Hematopoietic multipotent progenitor cell (in vitro differentiated cells): ENCODE measurements at regions not wholly inside any gene's neighbourhood (a gene's known extent, or its start where the extent isn't known, plus 50 kb on each side); places are given as distances from the start of the nearest gene placed in this dataset.

Experiments
- DNase-seq, 3 donors: peaks; one replicate each; pipeline ENCODE4 v3.0.0-alpha.2; 2011 to 2015; ENCODE audit warnings: low read depth in 2 of 3, low spot score in 2 of 3

DNA sequence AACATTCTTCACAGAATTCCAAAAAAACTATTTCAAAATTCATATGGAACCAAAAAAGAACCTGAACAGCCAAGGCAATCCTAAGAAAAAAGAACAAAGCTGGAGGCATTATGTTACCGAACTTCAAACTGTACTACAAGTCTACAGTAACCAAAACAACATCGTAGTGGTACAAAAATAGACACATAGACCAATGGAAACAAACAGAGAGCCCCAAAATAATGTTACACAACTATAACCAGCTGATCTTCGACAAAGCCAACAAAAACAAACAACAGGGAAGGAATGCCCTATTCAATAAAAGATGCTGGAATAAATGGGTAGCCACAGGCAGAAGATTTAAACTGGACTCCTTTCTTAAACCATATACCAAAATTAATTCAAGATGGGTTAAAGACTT is 1189.6 kb downstream of the PCDH18 start:
- no peak for DNase-seq

DNA sequence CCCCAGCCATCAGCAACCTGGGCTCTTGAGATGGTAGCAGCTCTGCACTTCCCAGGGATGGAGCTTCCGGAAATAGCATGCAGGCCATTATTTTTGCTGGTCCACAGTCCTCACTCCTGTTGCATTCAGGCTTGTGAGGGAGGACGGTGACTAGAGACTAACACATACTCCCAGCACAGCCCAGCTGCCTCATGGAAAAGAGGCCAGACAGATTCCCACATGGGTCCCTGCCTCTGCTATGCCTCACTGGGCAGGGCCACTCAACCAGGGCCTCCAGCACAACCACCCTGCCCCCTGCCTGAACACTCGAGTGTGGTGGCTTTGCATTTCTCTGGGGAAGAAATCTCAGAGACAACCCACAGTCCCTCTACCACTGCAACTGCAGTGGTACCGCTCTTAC is 1195.1 kb downstream of the PCDH18 start:
- no peak for DNase-seq

DNA sequence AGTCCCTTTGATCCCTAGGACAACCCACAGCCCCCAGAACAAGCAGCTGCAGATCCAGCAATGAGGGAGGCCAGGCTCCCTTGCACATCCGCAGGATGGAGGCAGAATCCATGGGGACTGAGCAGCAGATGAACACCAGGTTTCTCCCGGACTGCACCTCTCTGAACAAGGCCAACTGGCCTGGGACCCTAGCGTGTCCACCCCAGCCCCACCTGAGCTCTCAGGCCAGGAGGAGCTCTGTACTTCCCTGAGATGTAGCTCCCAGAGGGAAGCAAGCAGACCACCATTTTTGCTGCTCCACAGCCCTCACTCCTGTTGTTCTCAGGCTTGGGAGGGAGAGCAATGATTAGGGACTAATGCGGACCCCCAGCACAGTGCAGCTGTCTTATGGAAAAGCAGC is 1195.8 kb downstream of the PCDH18 start:
- no peak for DNase-seq

DNA sequence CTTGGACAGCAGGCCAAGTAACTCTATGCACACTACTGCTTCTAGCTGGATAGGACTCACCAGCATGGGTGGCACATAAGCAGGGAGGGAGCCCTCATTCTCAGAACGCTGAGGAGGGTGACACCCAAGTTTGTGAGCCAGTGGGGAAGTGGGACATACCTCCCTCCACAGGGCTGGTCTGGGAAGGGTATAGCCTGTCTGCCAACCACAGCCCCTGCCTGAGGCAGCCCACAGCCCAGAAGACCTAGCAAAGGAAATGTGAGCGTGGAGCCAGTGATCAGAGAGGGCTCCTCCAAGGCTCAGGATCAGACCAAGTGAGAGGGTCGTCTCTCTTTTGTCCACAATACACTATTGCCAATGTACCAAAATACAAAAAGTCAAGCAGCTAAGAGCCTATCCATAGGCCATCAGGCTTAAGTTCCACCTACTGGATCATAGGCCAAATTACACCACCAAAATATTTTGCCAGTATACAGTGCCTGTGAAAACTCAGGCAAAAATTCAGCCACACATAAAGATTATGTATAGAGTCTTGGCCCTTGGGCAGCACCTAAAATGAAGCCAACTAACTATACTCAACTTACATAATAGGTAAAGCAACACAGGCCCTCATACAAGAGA is 1203.1 kb downstream of the PCDH18 start:
- no peak for DNase-seq

DNA sequence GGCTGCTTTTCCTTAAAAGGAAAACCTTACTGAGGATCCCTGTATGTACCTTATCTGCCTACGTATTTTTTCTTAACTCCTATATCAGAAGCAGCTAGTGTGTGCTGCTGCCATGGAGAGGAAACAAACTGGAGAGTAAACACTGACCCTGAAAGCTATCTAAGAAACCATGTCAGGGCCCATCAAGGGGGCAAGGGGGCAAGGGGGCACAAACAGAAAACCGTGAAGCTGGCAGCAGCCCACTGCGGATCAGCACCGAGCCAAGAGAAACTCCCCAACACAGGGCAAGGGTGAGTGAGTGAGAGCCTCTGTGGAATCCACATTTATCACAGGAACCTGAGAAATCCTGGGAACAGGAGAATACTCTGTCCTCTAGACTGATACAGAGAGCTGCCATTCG is 1204.2 kb downstream of the PCDH18 start:
- DNase-seq, result no peak

DNA sequence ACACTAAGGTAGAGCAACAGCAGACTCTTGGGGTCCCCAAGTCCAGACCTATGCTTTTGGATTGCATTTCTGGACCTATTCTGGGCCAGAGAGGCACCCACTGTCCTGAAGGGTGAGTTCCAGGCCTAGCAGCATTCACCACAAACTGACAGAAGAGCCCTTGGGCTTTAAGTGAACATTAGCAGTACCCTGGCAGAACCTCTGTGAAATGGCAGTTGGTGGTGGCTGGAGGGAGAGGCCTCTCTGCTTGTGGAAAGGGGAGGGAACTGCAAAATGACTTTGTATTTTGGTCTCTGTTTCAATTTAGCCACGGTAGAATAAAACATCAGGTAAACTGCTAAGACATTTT is 1211.9 kb downstream of the PCDH18 start:
- DNase-seq, result no peak

DNA sequence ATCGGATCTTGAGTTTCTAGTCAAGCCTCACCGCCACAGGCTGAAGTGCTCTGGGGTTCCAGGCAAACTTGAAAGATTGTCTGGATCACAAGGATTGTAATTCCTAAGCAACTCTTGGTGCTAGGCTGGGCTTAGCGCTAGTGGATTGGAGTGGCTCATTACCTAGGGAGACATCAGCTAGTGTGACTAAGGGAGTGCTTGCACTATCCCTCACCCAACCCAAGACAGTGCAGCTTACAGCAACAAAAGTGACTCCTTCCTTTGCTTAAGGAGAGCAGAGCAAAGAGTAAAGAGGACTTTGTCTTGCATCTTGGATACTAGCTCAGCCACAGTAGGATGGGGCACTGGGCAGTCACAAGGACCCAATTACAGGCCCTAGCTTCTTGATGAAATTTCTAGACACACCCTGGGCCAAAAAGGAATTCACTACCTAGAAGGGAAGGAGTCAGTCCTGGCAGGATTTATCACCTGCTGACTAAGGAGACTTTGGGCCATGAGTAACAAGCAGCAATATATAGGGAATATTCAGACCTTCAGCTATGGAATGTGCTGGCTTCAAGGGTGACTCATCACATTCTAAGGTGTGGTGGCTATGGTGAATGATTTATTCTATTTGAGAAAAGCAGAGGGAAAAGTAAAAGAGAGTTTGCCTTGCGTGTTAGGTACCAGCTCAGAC is 1212.4 kb downstream of the PCDH18 start:
- no peak for DNase-seq

DNA sequence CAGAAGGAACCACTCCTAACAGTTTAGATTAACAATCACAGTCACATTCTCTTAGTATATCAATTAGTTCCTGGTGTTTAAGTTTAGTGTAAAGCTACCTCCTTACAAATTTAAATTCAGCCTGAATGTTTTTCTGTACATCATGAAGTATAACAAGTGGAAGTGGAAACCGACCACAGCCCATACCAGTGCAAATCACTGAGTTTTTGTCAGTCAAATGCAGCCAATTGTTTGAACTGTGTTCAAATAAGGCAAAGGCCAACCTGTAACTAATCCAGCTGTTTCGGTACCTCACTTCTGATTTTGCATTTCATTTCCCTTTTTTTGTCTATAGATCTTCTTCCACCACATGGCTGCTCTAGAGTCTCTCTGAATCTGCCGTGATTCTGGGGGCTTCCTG is 1215.3 kb downstream of the PCDH18 start:
- no peak for DNase-seq

DNA sequence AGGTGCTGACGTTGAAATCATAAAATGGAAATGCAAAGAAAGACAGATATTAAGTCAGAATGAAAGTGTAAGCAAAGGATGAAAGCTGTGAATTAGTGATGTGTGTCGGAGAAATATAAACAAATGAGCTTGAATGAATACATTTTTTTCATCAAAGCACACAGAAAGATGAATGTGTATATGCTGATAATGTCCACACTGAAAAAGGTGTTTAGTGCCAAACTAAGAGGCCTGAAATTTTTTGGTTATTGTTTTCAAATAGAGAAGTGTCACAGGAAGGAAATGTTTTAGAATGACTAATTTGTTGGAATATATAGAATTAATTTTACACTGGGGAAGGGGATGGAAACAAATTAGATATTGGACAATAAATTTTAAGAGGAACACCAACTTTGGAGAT is 1217.6 kb downstream of the PCDH18 start:
- no peak for DNase-seq

DNA sequence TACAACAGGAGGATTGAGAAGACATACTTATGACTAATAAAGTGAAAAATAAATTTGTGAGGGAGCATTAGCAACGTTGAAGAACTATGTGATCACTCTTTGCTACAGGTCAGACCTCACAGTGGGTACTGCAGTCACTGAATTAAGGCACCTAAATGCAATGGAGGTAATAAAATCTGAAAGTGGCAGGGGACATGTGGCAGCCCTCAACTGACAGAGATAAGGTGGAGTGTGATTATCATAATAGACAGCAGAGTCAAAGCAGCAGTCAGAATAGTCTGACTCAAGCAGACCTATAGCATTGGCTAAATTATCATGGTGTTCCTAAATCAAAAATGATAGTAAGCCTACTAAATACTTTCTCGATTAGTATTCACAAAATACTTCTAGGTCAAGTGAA is 1220.5 kb downstream of the PCDH18 start:
- DNase-seq, result no peak

DNA sequence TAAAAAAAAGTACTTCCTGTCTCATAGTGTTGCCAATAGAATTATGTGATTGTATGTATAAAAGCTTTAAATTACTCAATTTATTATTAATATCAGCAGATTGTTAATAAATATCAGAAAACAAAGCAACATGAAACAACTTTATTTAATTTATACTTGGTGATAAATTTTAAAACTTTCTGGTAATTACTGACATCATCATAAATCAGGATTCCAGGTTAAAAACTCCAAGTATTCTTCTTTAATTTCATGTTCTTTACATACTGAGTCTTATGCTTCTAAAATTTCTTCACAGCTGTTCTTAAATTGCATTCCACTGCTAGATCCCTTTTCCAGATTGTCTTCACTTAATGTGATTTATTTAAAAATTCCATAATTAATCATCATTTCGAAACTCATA is 1224.5 kb downstream of the PCDH18 start:
- no peak for DNase-seq

DNA sequence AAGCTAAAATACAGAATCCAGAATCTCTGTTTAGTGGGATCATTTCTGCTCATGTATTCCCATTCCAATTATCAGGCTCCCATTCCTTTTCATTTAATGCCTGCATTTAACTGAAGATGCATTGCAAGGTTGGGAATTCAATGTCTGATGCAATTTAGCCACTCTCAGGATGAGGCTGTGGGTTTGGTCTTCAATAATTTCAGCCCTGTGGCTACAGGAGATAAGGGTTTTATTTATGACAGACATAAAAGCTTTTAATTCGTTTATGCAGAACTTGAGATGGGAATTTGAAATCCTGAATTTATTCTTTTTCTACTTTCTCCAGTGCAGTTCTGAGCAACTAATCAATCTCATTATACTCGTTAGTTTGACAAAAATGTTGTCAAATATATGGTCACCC is 1225.9 kb downstream of the PCDH18 start:
- no peak for DNase-seq

DNA sequence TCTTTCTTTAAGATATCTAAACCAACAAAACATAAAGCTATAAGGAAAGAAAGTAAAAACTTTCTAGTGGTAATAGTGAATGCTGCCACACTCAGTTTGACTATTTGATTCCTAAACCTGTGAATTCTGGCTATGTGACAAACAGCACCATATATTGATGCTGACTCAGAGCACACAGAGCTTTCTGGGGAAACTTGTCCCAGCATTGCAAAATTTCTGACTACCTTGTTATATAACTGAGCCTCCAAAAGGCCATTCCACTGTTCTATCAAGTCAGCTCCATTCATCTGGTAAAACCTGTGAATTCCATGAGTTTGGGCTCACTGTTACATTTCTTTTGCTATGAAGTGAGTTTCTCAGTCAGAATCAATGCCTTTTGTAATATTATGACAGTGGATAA is 1229.7 kb downstream of the PCDH18 start:
- no peak for DNase-seq

DNA sequence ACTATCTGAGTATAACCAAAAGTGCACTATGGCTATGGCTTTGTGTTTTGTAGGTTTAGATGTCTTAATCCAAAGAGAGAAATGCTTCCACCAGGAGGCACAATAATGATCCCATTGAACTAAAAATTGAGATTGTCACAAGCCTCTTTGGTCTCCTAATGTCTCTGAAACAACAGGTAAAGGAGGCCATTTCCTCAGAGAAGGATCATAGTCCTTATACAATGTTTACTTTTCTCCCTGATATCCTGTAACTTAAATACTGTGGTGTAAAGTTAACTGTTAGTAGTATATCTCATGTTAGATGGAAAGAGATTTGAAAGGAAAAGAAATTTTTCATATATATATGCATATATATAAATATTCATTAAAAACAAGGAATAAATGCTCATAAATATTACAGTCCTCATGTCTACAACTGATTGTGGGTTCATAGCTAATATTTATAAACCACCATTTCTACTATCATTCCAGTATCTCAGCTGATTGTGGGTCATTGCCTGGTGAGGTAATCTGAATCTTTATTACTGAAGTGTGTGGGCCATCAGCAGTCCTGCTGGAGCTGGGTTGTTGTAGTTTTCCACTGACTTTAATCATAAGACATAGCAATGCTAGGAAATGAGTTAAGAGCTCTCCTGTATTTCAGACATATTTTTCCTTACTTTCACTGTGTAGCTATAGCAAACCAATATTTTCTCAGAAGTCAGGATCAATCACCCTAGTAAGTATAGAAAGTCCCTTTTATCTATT is 1230.4 kb downstream of the PCDH18 start:
- no peak for DNase-seq

DNA sequence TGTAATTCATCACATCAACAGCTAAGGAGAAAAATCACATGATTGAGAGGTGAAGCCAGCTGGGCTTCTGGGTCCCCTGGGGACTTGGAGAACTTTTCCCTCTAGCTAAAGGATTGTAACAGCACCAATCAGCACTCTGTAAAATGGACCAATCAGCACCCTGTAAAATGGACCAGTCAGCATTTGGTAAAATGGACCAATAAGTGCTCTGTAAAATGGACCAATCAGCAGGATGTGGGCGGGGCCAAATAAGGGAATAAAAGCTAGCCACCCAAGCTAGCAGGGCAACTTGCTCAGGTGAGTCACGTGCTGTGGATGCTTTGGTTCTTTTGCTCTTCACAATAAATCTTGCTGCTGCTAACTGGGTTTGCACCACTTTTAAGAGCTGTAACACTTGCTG is 1248.3 kb downstream of the PCDH18 start:
- no peak for DNase-seq

DNA sequence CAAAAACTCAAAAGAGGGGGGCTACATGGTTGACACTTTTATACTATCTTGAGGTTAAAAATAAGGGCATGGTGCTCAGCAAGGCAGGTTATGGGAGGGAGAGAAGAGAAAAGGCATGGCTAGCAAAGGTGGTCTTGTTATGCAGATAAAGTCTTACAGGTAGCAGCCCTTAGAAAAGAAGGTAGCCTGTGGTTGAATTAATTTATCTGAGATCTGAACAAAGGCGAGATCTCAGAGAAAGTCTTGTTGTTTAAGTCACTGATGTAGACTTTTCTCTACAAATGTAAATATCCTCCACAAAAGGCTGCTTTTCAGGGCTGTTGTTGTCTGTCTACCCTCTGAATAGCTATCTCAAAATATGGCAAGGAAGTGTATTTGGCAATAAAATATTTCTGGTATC is 1250.4 kb downstream of the PCDH18 start:
- DNase-seq, result no peak

DNA sequence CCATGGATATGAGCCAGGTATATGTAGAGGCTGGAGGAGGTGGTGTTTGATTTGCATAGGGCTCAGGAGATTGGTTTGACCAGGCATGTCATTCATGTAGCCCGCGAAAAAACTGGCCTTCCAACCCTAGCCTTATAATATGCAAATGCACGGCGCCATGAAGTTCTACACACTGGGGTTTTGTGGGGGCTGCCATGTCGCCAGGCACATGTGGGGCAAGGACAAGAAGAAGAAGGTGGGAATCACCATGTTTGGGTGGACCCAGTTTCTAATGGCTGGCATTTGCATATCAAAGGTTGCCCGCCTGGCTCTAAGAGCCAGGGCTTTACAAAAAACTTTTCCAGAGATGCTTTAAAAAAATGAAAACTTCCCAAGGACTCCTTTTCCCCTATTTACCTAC is 1251.0 kb downstream of the PCDH18 start:
- DNase-seq, result no peak

DNA sequence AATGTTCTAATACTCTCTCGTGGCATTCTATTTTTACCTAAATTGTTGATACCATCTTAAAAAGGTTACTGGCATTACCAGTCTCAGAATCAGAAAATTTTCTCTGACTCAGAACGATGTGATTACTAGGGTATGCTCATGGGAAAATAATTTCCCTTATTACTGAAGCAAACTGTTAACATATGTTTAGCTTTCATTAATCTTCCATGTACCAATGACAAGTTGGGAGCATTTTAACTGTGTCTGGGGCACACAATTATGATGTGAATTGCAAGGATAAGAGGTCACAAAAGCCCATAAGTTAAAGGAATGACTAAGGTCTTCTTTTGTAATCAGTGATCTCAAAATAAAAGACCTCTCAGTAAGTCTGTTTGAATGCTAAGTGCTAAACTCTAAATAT is 1254.6 kb downstream of the PCDH18 start:
- DNase-seq, result no peak

DNA sequence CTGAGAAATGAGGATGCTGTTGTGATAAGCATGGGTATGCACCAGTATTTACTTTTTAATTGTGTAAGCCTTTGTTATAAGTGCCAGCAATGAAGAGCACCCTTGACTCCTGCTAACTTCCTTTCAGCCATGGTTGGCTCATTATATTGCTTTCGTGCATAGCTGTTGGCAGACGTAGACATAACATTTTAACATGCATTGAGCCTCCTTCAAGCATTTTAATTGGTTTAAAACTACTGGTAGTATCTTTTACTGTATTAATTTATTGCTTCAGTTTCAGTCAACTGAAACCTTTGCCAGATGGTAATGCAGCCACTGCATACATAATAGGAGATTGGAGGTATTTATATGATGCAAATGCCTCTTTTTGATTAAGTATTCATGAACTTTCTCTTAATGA is 1285.4 kb downstream of the PCDH18 start:
- DNase-seq, result no peak

DNA sequence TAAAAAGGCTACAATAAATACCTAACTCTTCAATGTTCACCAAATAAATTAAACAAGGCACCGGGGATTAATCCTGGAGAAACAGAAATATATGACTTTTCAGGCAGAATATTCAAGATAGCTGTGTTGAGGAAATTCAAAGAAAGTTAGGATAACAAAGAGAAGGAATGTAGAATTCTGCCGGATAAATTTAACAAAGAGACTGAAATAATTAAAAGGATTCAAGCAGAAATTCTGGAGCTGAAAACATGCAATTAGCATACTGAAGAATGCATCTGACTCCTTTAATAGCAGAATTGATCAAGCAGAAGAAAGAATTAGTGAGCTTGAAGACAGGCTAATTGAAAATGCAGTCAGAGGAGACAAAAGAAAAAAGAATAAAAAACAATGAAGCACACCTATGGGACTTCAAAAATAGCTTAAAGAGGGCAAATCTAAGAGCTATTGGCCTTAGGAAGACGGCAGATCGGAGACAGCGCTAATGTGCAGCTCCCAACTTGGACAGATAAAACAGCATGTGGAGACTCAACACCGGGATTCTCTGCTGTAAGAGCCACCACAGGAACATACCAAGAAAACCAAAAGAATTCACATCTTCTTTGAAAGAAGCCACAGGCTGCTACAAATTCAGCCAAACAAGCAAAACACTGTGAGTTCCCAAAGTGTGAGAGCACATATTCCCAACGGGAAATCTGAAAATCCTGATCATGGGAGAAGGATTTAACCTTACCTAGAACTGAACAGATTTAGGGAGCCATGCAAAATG is 1290.9 kb downstream of the PCDH18 start:
- DNase-seq, result no peak

DNA sequence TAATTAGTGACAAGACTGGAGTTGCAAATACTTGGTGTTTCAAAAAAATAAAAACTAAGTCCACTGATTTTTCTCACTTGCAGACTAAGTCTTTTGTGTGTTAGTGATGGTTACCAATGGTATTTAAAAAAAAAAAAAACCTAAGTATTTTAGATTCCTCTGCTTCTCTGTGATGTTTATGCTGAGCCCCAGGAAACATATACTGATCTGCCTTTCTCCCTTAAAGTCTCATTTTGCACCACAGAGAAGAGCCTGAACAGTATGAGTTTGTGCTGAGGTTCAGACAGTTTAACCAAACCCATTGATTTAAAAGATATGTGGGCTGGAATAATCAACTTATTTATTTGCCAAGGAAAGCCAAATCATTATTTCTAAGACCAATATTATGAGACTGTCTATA is 1305.0 kb downstream of the PCDH18 start:
- DNase-seq, result no peak
